ENCODE measurements at regions not wholly inside any gene's neighbourhood (a gene's known extent, or its start where the extent isn't known, plus 50 kb on each side); places are given as distances from the start of the nearest gene placed in this dataset.

GRCh38 chr1:55358581-55358980 lies 143.4 kb upstream of the USP24 start:
- H3K27me3 ChIP-seq, result no peaks in the 10 kb centered on the region
- H3K4me3 ChIP-seq, result no peak overlapping the region
- TF ChIP-seq POLR2A (IDR thresholded peaks at IDR 0.05) (no peak), CTCF (IDR thresholded peaks at IDR 0.05) (no peak), EP300 (IDR thresholded peaks at IDR 0.05) (no peak)
- no peaks in the 10 kb centered on the region for H3K9me3 ChIP-seq
- H3K4me1 ChIP-seq, result peaks cover 0 to 11% (median 0%) of the 10 kb centered on the region in 4 donors
- H3K27ac ChIP-seq, result peak overlapping the region in 1 of 4 donors; percentile 26
- DNase-seq (ENCODE audit: low spot score in 2 of 2), result no peak
- H3K36me3 ChIP-seq, result no peaks in the 10 kb centered on the region

GRCh38 chr1:55355549-55355948 lies 140.4 kb upstream of the USP24 start:
- no peak overlapping the region for H3K4me3 ChIP-seq
- no peaks in the 10 kb centered on the region for H3K36me3 ChIP-seq
- no peak for DNase-seq (ENCODE audit: low spot score in 2 of 2)
- no peaks in the 10 kb centered on the region for H3K27me3 ChIP-seq
- no peak for TF ChIP-seq EP300 (IDR thresholded peaks at IDR 0.05)
- TF ChIP-seq CTCF (IDR thresholded peaks at IDR 0.05), result no peak
- no peak for TF ChIP-seq POLR2A (IDR thresholded peaks at IDR 0.05)
- H3K27ac ChIP-seq, result no peak overlapping the region
- H3K4me1 ChIP-seq, result peaks cover 0 to 7% (median 0%) of the 10 kb centered on the region in 4 donors
- no peaks in the 10 kb centered on the region for H3K9me3 ChIP-seq
- 96% methylated on average over 4 of the region's 4 CpGs for WGBS, 2 donors

GRCh38 chr1:55353707-55354620 lies 138.8 kb upstream of the USP24 start:
- H3K9me3 ChIP-seq, result no peaks in the 10 kb centered on the region
- H3K4me1 ChIP-seq, result peaks cover 0 to 5% (median 0%) of the 10 kb centered on the region in 4 donors
- 75 to 77% methylated on average over 10 of the region's 10 CpGs for WGBS, 2 donors
- no peak for DNase-seq (ENCODE audit: low spot score in 2 of 2)
- H3K27me3 ChIP-seq, result no peaks in the 10 kb centered on the region
- peak overlapping the region in 2 of 4 donors; percentile 30 to 70 for H3K27ac ChIP-seq
- no peak overlapping the region for H3K4me3 ChIP-seq
- no peaks in the 10 kb centered on the region for H3K36me3 ChIP-seq
- no peak for TF ChIP-seq POLR2A (IDR thresholded peaks at IDR 0.05)
- peak in 1 of 2 donors; percentile 11 for TF ChIP-seq EP300 (IDR thresholded peaks at IDR 0.05)

- Histone ChIP-seq H3K9me3 (no peaks in the 10 kb centered on the region), H3K4me3 (no peak overlapping the region), H3K27me3 (no peaks in the 10 kb centered on the region), H3K27ac (peak overlapping the region in 2 of 4 donors; percentile 67 to 70), H3K4me1 (peaks cover 0 to 7% (median 0%) of the 10 kb centered on the region in 4 donors), H3K36me3 (no peaks in the 10 kb centered on the region)
- 71 to 80% methylated on average over 1 of the region's 1 CpG for WGBS, 2 donors
- TF ChIP-seq EP300 (IDR thresholded peaks at IDR 0.05) (no peak), POLR2A (IDR thresholded peaks at IDR 0.05) (no peak), CTCF (IDR thresholded peaks at IDR 0.05) (no peak)
- no peak for DNase-seq (ENCODE audit: low spot score in 2 of 2)
These were observed 137.6 kb upstream of the USP24 start for GRCh38 chr1:55352811-55353180.

GRCh38 chr1:55352080-55352810 lies 137.1 kb upstream of the USP24 start:
- 69 to 71% methylated on average over 6 to 7 of the region's 7 CpGs for WGBS, 2 donors
- peak in 1 of 2 donors; percentile 31 for TF ChIP-seq EP300 (IDR thresholded peaks at IDR 0.05)
- no peak for TF ChIP-seq POLR2A (IDR thresholded peaks at IDR 0.05)
- peaks cover 0 to 7% (median 0%) of the 10 kb centered on the region in 4 donors for H3K4me1 ChIP-seq
- H3K36me3 ChIP-seq, result no peaks in the 10 kb centered on the region
- DNase-seq (ENCODE audit: low spot score in 2 of 2), result peak in 1 of 2 donors; percentile 59
- no peaks in the 10 kb centered on the region for H3K27me3 ChIP-seq
- no peaks in the 10 kb centered on the region for H3K9me3 ChIP-seq
- peak overlapping the region in 2 of 4 donors; percentile 67 to 70 for H3K27ac ChIP-seq
- H3K4me3 ChIP-seq, result no peak overlapping the region

- WGBS, 2 donors, result 0% methylated on average over 1 of the region's 1 CpG
- no peak for DNase-seq (ENCODE audit: low spot score in 2 of 2)
- no peaks in the 10 kb centered on the region for H3K9me3 ChIP-seq
These were observed 133.2 kb upstream of the USP24 start for GRCh38 chr1:55348356-55348755.

More at GRCh38 chr1:55348356-55348755, 133.2 kb upstream of the USP24 start:
- H3K27me3 ChIP-seq, result no peaks in the 10 kb centered on the region
- peak overlapping the region in 2 of 4 donors; percentile 17 to 61 for H3K27ac ChIP-seq
- H3K36me3 ChIP-seq, result no peaks in the 10 kb centered on the region
- no peak overlapping the region for H3K4me3 ChIP-seq
- H3K4me1 ChIP-seq, result peaks cover 0 to 4% (median 0%) of the 10 kb centered on the region in 4 donors
- TF ChIP-seq POLR2A (IDR thresholded peaks at IDR 0.05) (no peak), CTCF (IDR thresholded peaks at IDR 0.05) (no peak), EP300 (IDR thresholded peaks at IDR 0.05) (no peak)

Data from tibial nerve (tissue), 4 donors.